Thyroid gland (tissue), 4 donors: ENCODE measurements at regions not wholly inside any gene's neighbourhood (a gene's known extent, or its start where the extent isn't known, plus 50 kb on each side); places are given as distances from the start of the nearest gene placed in this dataset.

ENCODE experiments used
- CTCF ChIP-seq, 6 experiments: fragments of 200-600 bp in 3 of 6; fragments of 450-650 bp in 3 of 6; sonication (generic) in 3 of 6; IDR thresholded peaks; one replicate each; pipeline ENCODE4 v1.5.1; 2016 to 2019; ENCODE audit warnings: antibody characterized with exemption in 6 of 6, mild to moderate bottlenecking in 2 of 6, inconsistent platforms in 1 of 6, moderate library complexity in 1 of 6
- POLR2A ChIP-seq, 2 donors: fragments of 450-650 bp; IDR thresholded peaks; one replicate each; pipeline ENCODE4 v1.6.1; 2017; ENCODE audit warnings: antibody characterized with exemption in 2 of 2, mild to moderate bottlenecking in 2 of 2, moderate library complexity in 1 of 2

GRCh38 chr2:6231166-6231565, 539.0 kb downstream of the SOX11 start:
- TF ChIP-seq CTCF (IDR thresholded peaks at IDR 0.05) (no peak), POLR2A (IDR thresholded peaks at IDR 0.05) (no peak)
